SK-N-MC (cell line): ENCODE measurements at regions not wholly inside any gene's neighbourhood (a gene's known extent, or its start where the extent isn't known, plus 50 kb on each side); places are given as distances from the start of the nearest gene placed in this dataset.

ENCODE experiments used
- EZH2 ChIP-seq: fragments of 200-600 bp; sonication (generic); IDR thresholded peaks from one replicate; pipeline ENCODE4 v1.6.1; 2017; ENCODE audit warnings: antibody characterized with exemption
- FOXP2 ChIP-seq: optimal IDR thresholded peaks from 2 replicates; pipeline ENCODE3; 2011; ENCODE audit warnings: mild to moderate bottlenecking, moderate library complexity; ENCODE audit not compliant: insufficient read depth; ENCODE audit errors: extremely low read length, control extremely low read depth
- POLR2AphosphoS5 ChIP-seq: IDR thresholded peaks from 2 replicates; pipeline ENCODE4 v1.6.1; 2012; ENCODE audit warnings: mild to moderate bottlenecking, low read depth, low read length, borderline replicate concordance

DNA sequence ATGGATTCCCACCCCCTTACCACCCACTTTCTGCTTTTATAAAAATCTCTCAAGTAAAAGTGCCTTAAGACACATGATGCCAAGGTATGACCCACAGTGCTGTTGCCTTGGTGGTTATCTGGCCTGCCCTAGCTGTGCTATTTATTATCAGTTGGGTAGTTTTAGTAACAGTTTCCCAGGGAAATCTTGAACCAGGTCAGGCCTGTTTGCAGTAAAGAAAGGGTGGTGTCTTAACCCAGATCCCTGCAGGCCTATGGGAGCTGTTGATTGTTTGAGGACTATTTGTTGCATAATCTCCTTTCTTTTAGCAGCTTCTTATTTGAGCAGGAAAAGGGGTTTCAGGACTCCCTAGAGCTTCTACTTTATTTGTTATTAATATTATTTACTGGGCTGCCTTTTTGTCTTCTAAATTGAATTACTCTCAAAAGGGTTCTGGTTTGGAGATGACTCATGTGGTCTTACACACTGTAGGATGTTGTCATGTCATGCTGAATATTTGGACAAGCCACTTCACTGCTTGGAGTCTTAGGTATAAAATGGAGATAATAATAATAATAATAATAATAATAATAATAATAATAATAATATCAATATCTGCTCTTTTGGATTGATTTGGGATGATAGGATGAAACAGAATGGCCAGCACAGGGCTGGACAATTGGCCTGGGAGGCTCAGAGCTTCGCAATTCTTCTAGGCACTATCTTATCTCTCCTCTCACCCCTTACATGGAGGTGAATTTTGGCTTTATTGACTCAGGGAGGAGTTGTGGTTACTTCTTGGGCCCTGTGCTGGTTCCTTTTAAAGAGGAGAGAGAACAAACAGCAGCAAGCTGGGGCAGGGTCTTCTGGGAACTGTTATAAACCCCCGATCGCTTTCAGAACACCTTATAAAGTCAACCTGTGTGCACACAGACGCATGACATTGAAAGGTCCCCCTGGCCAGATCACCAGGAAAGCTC is 252.1 kb downstream of the PRDM2 start:
- TF ChIP-seq EZH2: no peak
- no peak for TF ChIP-seq POLR2AphosphoS5
- no peak for TF ChIP-seq FOXP2
